Right ventricle myocardium inferior (tissue), 1 donor: ENCODE measurements at regions not wholly inside any gene's neighbourhood (a gene's known extent, or its start where the extent isn't known, plus 50 kb on each side); places are given as distances from the start of the nearest gene placed in this dataset.
"Not testable (repeated sequence)": the region's sequence is repeated elsewhere in the genome, so short reads cannot be mapped to it uniquely, and the experiment has no call there.

Experiments
- ATAC-seq: fragments of 200-7000 bp; cut with Tn5 transposase; one replicate; pipeline ENCODE4 v1.9.1; 2020; ENCODE audit warnings: mild to moderate bottlenecking, moderate library complexity
- DNase-seq: peaks from one replicate; pipeline ENCODE4 v3.0.0; 2021; ENCODE audit errors: missing footprints
- intact Hi-C: fragments of 100-400 bp; cut with DNase I; formaldehyde crosslinking; loops from one replicate; pipeline ENCODE4 v1.11.0; 2022
- donor health status: DM: no; HTN: yes; CAD: no; lungs with severe emphysema.

DNA sequence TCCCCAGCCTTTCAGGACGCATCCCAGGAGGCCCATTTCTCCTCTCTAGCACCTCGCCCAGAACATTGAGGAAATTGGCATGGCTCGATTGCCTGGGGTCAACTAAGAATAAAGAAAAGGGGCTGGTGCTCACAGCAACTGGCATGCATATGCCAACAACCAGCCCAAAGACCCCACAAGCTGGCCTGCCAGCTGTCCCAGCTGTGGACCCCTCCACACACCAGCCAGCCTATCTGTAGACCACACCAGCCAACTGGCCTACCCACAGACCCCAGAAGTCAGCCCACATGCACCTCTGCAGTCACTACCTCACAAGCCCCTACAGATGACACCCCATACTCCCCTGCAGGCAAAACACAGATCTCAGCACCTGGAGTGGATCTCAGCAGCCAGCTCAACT, 123.8 kb upstream of the ID2 start:
- ATAC-seq (no peak), DNase-seq (peak; percentile 37)
- intact Hi-C loops = no loop called here

DNA sequence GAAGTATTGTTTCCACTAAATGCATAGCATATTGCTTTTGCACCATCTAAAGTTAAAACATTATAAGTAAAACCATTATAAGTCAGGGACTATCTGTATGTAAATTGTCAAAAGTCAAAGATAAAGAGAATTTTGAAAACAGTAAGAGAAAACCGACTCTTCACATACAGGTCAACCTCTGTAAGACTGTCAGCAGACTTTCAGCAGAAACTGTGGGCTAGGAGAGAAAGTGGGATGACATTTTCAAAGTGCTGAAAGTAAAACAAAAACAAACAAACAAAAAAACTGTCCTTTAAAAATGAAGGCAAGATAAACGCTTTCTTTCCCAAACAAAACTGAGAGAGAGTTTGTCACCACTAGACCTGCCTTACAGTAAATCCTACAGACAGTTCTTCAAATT, 122.9 kb upstream of the ID2 start:
- DNase-seq = no peak
- no peak for ATAC-seq
- intact Hi-C loops = no loop called here

DNA sequence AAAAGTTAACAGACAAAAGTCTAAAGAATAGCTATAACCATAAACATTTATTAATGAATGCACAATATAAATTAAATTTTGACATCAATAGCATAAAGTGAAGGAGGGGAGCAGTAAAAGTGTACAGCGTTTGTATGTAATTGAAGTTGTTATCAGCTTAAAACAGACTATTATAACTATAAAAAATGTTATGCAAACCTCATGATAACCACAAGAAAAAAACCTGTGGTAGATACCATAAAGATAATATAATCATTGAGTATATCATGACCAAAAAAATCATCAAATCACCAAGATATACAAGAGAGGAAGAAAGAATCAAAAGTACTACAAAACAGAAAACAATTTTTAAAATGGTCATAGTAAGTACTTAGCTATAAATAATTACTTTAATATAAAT, 122.1 kb upstream of the ID2 start:
- intact Hi-C loops = no loop called here
- DNase-seq = no peak
- ATAC-seq = no peak

DNA sequence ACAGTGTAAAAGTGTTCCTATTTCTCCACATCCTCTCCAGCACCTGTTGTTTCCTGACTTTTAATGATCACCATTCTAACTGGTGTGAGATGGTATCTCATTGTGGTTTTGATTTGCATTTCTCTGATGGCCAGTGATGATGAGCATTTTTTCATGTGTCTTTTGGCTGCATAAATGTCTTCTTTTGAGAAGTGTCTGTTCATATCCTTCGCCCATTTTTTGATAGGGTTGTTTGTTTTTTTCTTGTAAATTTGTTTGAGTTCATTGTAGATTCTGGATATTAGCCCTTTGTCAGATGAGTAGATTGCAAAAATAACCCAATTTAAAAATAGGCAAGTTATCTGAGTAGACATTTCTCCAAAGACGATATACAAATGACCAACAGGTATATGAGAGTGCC, 120.2 kb upstream of the ID2 start:
- intact Hi-C loops, ATAC-seq, DNase-seq: not testable (repeated sequence)

DNA sequence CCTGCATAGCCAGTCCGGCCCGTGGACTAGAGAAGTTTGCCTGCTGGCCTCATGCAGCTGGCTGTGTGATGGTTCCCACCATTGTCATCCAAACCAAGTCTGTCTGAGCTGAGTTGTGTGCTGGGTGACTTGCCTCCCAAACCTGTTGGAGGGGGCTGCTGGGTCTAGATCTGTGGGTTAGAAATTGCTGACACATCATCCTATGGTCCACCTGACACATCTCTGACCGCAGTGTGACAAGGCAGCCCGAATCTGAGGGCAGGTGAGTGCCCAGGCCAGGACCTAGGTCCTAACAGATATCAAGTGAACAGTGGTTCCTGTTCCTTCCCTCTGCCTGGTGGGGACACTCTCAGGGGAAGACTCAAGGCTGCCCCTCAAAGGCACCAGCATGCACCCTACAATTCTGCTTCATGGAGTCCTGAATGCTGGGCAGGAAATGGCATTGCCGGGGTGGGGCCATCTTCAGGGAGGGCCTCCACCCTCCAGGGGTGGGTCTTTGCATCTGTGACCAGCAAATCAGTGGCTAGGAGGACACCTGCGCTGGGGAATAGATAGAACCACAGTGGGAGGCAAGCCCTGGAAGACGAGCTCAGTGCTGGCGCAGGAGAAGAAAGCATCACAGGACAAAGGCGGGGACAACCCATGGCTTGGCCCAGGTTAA, 117.9 kb upstream of the ID2 start:
- ATAC-seq = no peak

DNA sequence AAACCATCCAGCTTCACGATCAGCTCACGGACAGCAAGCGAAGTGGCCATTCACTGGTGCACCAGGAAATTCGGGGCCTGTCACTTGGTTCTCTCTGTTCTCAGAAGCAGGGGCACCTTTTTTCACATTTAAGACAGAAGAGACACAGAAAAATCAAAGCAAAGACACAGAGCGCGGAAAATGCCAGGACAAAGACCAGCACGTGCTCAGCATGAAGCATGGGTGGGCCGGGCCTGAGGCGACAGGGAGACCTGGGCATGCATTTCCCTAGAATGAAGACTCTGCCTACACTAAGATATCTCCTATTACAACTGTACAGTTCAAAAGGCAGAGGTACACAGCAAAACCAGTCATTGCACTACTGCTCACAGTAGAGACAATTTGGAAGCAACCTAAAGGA, 117.4 kb upstream of the ID2 start:
- no peak for DNase-seq
- intact Hi-C loops = no loop called here
- ATAC-seq = no peak

More for the DNA sequence above, 117.9 kb upstream of the ID2 start:
- intact Hi-C loops = no loop called here
- no peak for DNase-seq

DNA sequence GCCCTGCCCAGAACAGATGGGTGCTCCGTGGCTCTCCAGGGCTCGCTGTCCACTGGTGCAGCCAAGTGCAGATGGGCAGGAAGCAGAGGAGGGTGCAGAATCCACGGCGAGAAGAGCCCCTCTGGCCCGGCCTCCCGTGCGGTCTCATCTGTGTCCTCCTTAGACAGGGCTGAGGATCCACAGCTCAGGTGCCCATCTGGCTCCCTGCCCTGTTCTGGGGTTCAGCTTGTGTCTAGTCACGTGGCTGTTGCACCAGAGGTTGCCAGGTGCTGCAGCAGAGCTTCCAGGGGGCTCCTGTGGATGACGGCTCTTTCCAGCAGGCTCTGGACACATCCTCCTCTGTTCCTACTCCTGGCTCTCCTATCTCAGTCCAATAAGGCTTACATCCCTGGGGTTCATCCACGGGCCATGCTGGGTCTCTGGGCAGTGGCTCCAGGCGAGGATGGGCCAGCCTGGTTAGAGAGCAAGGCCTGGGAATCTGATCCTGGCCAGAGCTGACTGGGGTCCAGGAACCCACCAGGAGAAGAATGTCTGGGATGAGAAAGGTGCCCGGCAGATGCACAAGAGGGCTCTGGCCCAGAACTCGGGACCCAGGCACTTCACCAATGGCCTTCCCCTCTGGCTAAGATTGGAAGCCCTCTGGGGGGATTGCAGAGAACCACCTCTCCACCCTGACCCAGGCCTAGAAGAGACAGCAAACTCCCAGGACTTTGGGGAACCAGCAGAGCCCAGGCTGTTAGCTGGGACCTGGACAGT, 116.3 kb upstream of the ID2 start:
- ATAC-seq (no peak), DNase-seq (no peak)
- intact Hi-C loops = no loop called here

DNA sequence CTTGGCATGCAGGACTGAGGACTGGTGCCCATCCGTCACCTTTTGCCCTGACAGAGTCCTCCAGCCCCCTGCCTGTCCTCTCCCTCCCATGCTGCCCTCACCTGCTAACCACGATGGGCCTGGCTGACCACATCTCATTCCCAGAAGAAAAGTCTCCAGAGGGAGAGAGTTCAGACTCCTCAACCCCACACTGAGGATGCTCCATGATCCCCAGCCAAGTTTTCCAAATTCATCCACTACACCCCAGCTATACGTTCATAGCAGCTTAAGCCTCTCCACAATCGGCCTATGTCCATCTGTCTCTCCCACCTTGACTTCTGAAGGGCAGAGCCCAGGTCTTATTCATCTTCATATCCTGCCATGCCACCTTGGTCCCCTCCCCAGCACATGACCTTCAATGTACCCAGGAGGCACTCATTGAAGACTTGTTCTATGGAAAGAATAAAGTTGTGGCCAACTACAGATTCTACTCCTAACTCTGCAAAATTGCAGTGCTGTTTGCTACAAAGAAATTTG, 115.6 kb upstream of the ID2 start:
- DNase-seq (no peak), ATAC-seq (no peak)
- intact Hi-C loops = no loop called here

DNA sequence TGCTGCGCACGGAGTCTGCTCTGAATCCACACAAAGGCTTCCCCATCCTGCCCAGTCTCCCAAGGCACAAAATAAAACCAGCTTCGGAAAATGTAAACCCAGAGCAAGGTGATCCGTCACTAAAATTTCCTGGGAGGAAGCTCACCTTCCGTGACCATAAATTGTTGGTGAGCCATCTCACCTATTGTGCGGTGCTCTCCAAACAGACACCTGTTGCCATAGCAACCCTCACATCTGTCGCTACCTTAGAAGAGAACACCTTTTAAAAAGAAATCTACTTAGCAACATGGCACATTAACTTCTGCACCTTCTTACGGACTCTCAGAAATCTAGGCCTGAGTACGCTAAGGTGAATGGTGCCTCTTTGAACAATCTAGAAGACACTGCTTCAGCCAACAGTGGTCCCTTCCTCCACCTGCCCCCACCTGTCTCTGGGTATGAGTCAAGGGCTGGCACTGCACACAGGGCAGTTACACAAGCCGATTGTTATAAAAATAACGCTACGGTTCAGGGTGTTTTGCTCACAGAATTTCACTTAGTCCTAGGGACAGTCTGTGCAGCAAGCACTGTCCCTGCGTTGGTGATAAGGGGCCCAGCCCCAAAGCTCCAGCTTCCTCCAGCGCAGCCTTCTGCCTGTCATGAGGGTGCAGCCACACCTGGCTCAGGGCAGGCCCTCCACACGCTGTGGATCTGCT, 114.9 kb upstream of the ID2 start:
- intact Hi-C loops = no loop called here
- peak; percentile 84 for ATAC-seq
- DNase-seq = no peak

DNA sequence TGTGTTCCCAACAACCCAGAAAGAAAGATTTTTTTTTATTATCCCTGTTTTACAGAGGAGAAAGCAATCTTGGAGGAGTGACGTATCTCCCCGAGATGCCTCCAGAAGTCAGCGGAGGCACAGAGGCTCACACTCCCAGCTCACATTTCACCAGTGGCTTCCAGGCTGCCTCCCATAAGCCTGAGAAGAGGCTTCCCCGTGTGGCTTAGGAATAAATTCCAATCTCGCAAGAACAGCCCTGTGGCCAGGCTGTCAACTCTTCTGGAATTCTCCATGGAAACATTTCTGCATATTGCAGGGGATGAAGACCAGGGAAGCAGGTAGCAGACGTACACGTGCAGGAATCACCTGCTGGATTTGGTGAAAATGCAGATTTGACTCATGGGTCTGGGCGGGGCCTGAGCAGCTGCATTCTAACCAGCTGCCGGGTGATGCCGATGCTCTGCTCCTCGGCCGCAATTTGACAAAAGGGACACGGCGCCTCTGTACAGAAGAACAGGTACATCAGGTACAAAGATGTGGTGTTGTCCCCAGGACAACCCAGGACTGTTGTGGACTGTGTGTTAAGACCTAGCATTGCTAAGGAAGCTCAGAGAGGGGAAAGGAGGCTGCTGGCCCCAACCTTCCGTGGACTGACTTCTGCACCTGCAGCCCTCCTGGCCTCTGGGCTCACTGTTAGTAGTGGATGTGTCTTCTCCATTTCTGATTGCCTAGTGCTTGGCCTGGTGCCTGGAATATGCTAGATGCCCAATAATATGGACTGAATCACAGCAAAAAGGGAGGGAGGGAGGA, 114.2 kb upstream of the ID2 start:
- DNase-seq = no peak
- no peak for ATAC-seq
- intact Hi-C loops = no loop called here

DNA sequence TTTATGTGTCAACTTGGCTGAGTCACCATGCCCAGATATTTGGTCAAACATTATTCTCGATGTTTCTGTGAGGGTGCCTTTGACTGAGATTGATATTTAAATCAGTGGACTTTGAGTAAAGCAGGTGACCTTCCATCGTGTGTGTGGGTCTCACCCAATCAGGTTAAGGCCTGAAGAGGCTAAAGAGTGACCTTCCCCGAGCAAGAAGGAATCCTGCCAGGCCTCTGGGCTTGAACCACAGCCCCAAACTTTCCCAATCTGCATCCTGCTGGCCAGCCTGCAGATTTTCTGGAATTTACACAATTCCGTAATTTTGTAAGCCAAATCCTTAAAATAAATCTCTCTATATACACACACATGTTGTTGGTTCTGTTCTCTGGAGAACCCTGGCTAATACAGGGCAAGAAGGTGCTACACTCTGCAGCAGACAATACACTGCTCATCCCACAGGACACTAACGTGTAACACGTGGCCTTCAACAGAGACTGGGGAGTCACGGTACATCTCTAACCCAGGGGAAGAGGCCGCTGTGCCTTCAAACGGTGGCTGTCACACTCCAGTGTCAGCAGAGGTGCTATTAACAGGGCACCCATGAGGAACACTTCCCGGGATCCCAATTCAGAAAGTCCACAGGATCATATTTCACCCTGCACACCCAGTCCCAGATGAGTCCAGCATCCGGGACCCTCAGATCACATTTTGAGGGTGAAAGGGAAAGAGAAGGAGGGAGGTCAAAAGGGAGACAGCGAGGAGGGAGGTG, 113.1 kb upstream of the ID2 start:
- ATAC-seq (no peak), DNase-seq (no peak)
- intact Hi-C loops = no loop called here

DNA sequence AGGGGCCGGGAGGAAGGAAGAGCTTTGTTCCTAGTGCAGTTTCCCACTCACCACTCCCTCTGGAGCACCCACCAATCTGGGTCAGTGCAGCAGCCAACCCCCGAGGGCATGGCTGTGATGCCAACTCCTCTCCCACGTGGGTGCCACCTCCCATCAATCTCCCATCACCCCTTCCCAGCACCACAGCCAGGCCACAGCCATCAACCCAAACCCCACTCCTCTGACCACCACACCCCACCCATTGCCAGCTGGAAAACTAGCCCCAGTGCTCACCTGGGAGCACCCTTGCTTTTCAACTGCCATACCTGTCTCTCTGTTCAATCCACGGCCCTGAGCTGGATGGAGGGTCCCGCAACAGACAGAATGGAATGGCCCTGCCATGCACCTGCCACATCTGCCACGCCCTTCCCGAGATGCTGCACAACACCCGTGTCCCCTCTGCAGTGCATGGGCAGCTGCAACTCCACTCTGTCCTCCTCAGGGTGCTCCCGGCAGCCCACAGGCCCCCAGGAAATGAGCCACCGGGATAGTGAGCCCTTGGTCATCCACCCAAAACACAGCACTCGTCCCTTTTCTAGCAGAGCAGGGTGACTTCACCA, 112.4 kb upstream of the ID2 start:
- intact Hi-C loops = no loop called here
- ATAC-seq = no peak
- DNase-seq = no peak

DNA sequence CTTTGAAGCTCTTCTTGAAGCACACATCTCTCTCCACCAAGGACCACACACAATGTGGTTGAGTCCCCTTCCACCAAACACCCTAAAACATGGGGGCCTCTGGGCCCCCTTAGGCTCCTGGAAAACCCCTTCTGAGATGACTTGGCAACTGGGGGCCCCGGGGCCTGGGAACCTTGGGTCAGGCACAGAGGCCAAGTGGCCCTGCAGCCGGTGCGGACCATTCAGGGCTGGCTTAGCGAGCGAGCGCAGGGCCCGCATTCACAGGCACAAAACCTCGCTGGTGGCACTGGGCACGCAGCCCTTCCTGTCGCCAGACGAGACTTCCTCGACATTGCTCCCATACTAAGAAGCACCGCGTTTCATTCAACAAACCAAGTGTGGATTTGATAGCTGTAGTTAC, 111.2 kb upstream of the ID2 start:
- DNase-seq = no peak
- intact Hi-C loops = no loop called here
- ATAC-seq = no peak

DNA sequence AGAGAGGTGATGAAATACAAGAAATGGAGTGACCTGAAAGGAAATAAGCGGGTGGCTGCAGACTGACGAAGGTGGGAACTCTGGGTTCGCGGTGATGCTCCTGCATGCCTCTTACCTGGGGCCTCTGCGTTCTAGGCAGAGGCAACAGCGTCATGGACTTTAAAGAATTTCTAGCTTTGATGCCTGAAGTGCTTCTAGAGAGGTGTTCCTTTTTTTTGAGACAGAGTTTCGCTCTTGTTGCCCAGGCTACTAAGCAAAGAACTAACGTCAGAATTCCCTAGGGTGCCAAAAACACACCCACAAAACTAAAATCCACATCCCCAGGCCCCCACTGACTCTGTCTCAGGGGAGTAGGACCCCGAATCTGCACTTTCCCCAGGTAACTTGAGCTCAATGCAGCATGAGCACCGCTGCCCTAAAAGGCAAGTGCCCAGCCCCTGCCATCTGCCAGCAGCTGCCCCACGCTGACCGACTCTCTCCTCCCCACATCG, 110.5 kb upstream of the ID2 start:
- DNase-seq (no peak), ATAC-seq (no peak)
- intact Hi-C loops = no loop called here

DNA sequence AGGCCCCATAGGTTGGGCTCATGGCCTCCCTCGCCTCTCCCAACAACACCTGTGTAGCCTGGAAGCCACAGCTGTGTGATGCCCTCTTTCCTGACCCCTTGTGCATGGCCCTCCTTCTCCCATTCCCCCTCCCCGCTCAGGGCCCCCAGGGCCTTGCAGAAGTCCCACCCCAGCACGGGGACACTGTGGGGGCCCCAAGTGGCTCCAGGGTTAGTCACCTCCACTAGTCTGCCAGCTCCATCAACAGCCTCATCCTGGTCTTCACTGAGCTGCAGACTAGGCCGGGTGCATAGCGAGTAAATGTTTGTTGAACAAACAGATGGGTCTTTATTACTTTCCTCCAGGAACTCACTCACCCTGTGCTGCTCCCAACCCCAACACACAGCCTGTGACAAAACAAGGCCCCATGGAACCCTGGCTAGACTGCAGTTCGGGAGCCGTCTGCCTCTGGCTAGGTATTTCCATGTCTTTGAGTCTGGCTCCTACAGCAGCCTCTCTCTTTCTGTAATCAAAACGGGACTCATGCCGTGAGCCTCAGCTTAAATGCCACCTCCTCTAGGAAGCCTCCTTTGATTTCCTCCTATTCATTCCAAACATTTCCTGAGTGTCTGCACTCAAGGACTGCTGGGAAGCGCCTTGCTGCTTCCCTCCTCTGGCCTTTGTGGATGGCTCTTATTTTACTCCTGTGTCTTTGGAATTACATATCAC, 109.9 kb upstream of the ID2 start:
- intact Hi-C loops = no loop called here
- ATAC-seq (no peak), DNase-seq (no peak)

DNA sequence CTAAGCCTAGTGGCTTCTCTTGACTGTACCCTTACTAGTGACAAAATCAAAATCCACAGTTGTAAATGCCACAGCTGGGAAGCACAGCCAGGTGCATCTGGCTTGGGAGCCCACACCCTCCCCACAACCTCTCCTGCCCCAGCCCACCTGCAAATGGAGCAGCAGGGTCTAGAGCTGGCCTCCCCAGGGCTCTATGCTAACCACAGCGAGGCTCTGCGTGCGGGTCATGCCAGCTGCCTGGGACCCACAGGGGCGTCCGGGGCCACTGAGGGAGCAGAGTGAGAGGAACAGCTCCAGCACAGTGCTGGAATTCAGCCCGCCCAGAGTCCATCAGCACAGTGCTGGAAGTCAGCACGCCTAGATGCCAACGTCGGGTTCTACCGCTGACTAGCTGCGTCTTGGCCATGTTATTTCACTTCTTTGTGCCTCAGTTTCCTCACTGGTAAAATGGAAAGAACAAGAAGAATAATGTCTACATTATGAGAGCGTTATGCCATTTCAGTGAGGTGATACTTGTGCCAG, 109.1 kb upstream of the ID2 start:
- ATAC-seq = no peak

DNA sequence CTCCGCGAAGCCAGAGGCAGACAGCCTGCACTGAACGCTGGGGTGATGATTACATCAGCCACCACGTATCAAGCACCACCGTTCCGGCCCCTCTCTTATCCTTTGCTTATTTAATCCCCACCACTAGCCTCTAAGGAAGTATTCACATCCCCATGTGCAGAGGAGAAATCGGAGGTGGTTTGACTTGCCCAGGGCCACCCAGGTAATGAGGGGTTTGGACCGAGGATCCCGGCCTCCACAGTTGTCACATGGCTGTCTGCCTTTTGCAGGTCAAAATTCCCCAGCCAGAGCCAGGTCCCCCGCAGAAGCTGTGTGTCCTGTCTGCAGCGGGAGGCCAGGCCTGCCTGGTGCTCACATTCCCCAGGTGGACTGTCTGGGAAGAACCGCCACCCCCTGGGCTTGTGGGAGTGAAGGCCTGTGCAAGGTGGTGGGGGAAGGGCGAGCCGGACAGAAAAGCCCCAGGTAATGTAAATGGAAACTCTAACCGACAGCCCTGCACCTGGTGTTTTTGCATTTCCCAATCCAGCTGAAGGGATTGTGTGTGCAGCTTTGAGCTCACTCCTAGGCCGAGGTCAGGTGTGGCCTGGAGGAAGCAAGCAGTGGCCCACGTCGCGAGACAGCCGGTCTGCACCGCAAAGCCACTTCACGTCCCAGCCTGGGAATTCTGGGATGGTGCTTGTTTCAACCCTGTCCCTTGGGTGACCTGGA, 108.5 kb upstream of the ID2 start:
- ATAC-seq = no peak
- DNase-seq = no peak
- intact Hi-C loops = no loop called here

More for the DNA sequence above, 109.1 kb upstream of the ID2 start:
- DNase-seq = no peak
- intact Hi-C loops = no loop called here
